Smooth muscle cell (in vitro differentiated cells): ENCODE measurements at regions not wholly inside any gene's neighbourhood (a gene's known extent, or its start where the extent isn't known, plus 50 kb on each side); places are given as distances from the start of the nearest gene placed in this dataset.

Experiments
- DNase-seq: peaks from one replicate; lab custom pipeline; 2025; ENCODE audit not compliant: unreplicated experiment; lab: John Stamatoyannopoulos, UW
- H2AFZ ChIP-seq: fragments of 200-600 bp; sonication (generic); 2 replicates; pipeline ENCODE4 v1.6.0; 2016; ENCODE audit warnings: antibody characterized with exemption, low read depth, mild to moderate bottlenecking
- H3F3A ChIP-seq: fragments of 200-600 bp; sonication (generic); 2 replicates; pipeline ENCODE4 v1.6.0; 2017; ENCODE audit warnings: antibody characterized with exemption, low read depth
- H3K27ac ChIP-seq: fragments of 200-600 bp; sonication (generic); 2 replicates; pipeline ENCODE4 v1.5.1; 2016; ENCODE audit warnings: low read depth, mild to moderate bottlenecking
- H3K27me3 ChIP-seq: fragments of 200-600 bp; sonication (generic); 2 replicates; pipeline ENCODE4 v1.6.1; 2016; ENCODE audit warnings: low read depth, mild to moderate bottlenecking
- H3K36me3 ChIP-seq: fragments of 200-600 bp; sonication (generic); 2 replicates; pipeline ENCODE4 v1.5.1; 2016; ENCODE audit warnings: low read depth
- H3K4me1 ChIP-seq: fragments of 200-600 bp; sonication (generic); 2 replicates; pipeline ENCODE4 v1.5.1; 2016; ENCODE audit warnings: low read depth
- H3K4me2 ChIP-seq: fragments of 200-600 bp; sonication (generic); 2 replicates; pipeline ENCODE4 v1.6.0; 2016; ENCODE audit warnings: mild to moderate bottlenecking
- H3K4me3 ChIP-seq: fragments of 200-600 bp; sonication (generic); 2 replicates; pipeline ENCODE4 v1.5.1; 2016; ENCODE audit warnings: mild to moderate bottlenecking
- H3K79me2 ChIP-seq: fragments of 200-600 bp; sonication (generic); 2 replicates; pipeline ENCODE4 v1.6.0; 2016; ENCODE audit warnings: low read depth, mild to moderate bottlenecking
- H3K9ac ChIP-seq: fragments of 200-600 bp; sonication (generic); 2 replicates; pipeline ENCODE4 v1.6.0; 2016; ENCODE audit warnings: low read depth
- H3K9me3 ChIP-seq: fragments of 200-600 bp; sonication (generic); replicated peaks from 2 replicates; pipeline ENCODE4 v1.5.1; 2016; ENCODE audit warnings: low read depth
- H4K20me1 ChIP-seq: fragments of 200-600 bp; sonication (generic); 2 replicates; pipeline ENCODE4 v1.6.0; 2016; ENCODE audit warnings: low read depth
- CTCF ChIP-seq: fragments of 200-600 bp; sonication (generic); IDR thresholded peaks from 2 replicates; pipeline ENCODE4 v1.5.1; 2017; ENCODE audit warnings: borderline replicate concordance, mild to moderate bottlenecking, antibody characterized with exemption; ENCODE audit not compliant: insufficient read depth, poor library complexity, severe bottlenecking
- WGBS: methylation state at CpG from one replicate; pipeline ENCODE4 v1.1.7; 2016; ENCODE audit warnings: low lambda C conversion rate; 5-methylcytosine and 5-hydroxymethylcytosine counted together

- Histone ChIP-seq H3K9me3 (no peaks in the 10 kb centered on the region), H3F3A (no peaks in the 10 kb centered on the region), H3K27ac (no peak overlapping the region), H3K79me2 (no peaks in the 10 kb centered on the region), H3K9ac (no peak overlapping the region), H3K4me2 (no peak overlapping the region), H3K4me3 (no peak overlapping the region), H3K4me1 (peaks cover 8% of the 10 kb centered on the region), H3K27me3 (no peaks in the 10 kb centered on the region), H3K36me3 (no peaks in the 10 kb centered on the region), H4K20me1 (no peaks in the 10 kb centered on the region), H2AFZ (no peak overlapping the region)
- WGBS: 90% methylated on average over 13 of the region's 13 CpGs
- no peak for TF ChIP-seq CTCF
- no peak for DNase-seq
These were observed 253.0 kb downstream of the QKI start for GRCh38 chr6:163667372-163668060.

GRCh38 chr6:163665464-163665863 lies 250.9 kb downstream of the QKI start:
- Histone ChIP-seq H3K4me3 (no peak overlapping the region), H3K9ac (no peak overlapping the region), H2AFZ (no peak overlapping the region), H3K4me1 (peaks cover 9% of the 10 kb centered on the region), H3K27me3 (no peaks in the 10 kb centered on the region), H3F3A (no peaks in the 10 kb centered on the region), H3K27ac (no peak overlapping the region), H3K79me2 (no peaks in the 10 kb centered on the region), H4K20me1 (no peaks in the 10 kb centered on the region), H3K4me2 (no peak overlapping the region), H3K9me3 (no peaks in the 10 kb centered on the region), H3K36me3 (no peaks in the 10 kb centered on the region)
- DNase-seq: no peak
- no peak for TF ChIP-seq CTCF
- 86% methylated on average over 1 of the region's 1 CpG for WGBS

- H3K36me3 ChIP-seq: no peaks in the 10 kb centered on the region
- H3K9ac ChIP-seq: no peak overlapping the region
- no peaks in the 10 kb centered on the region for H3F3A ChIP-seq
- H3K27me3 ChIP-seq: no peaks in the 10 kb centered on the region
- no peaks in the 10 kb centered on the region for H4K20me1 ChIP-seq
- H3K27ac ChIP-seq: no peak overlapping the region
- DNase-seq: no peak
- 84% methylated on average over 7 of the region's 7 CpGs for WGBS
- H2AFZ ChIP-seq: no peak overlapping the region
- TF ChIP-seq CTCF: no peak
- H3K9me3 ChIP-seq: no peaks in the 10 kb centered on the region
- no peaks in the 10 kb centered on the region for H3K79me2 ChIP-seq
- no peak overlapping the region for H3K4me2 ChIP-seq
- no peak overlapping the region for H3K4me3 ChIP-seq
- H3K4me1 ChIP-seq: peaks cover 4% of the 10 kb centered on the region
These were observed 249.1 kb downstream of the QKI start for GRCh38 chr6:163663575-163663974.

GRCh38 chr6:163662604-163663225 lies 248.2 kb downstream of the QKI start:
- Histone ChIP-seq H2AFZ (no peak overlapping the region), H3K36me3 (no peaks in the 10 kb centered on the region), H3K9me3 (no peaks in the 10 kb centered on the region), H3K27ac (no peak overlapping the region), H3F3A (no peaks in the 10 kb centered on the region), H4K20me1 (no peaks in the 10 kb centered on the region), H3K4me2 (no peak overlapping the region), H3K9ac (no peak overlapping the region), H3K4me3 (no peak overlapping the region), H3K79me2 (no peaks in the 10 kb centered on the region), H3K4me1 (peaks cover 4% of the 10 kb centered on the region), H3K27me3 (no peaks in the 10 kb centered on the region)
- WGBS: 85% methylated on average over 16 of the region's 16 CpGs
- no peak for DNase-seq
- TF ChIP-seq CTCF: no peak
